Uterus (tissue), 3 donors: ENCODE measurements at regions not wholly inside any gene's neighbourhood (a gene's known extent, or its start where the extent isn't known, plus 50 kb on each side); places are given as distances from the start of the nearest gene placed in this dataset.

Experiments
- DNase-seq, 2 donors: peaks; one replicate each; pipeline ENCODE4 v3.0.0-alpha.2; 2019 to 2020
- H3K27ac ChIP-seq, 2 donors: fragments of 200-600 bp; sonication (generic); 1 replicate in 1 of 2; 2 replicates in 1 of 2; pipeline ENCODE4 v1.5.1; 2016 to 2018
- H3K27me3 ChIP-seq, 2 donors: fragments of 200-600 bp; sonication (generic); one replicate each; pipeline ENCODE4 v1.5.1; 2018 to 2019; ENCODE audit warnings: control low read depth in 1 of 2
- H3K36me3 ChIP-seq, 2 donors: fragments of 200-600 bp; sonication (generic); one replicate each; pipeline ENCODE4 v1.5.1; 2019; ENCODE audit warnings: control low read depth in 1 of 2
- H3K4me1 ChIP-seq, 2 donors: fragments of 200-600 bp; sonication (generic); one replicate each; pipeline ENCODE4 v1.5.1; 2018 to 2019; ENCODE audit warnings: control low read depth in 1 of 2
- H3K4me3 ChIP-seq, 2 donors: fragments of 200-600 bp; sonication (generic); 1 replicate in 1 of 2; 2 replicates in 1 of 2; pipeline ENCODE4 v1.5.1; 2018 to 2019; ENCODE audit warnings: mild to moderate bottlenecking in 1 of 2
- H3K9me3 ChIP-seq, 2 donors: fragments of 200-600 bp; sonication (generic); one replicate each; pipeline ENCODE4 v1.5.1; 2019; ENCODE audit warnings: control low read depth in 1 of 2
- POLR2A ChIP-seq, 2 donors: fragments of 450-650 bp; IDR thresholded peaks; one replicate each; pipeline ENCODE4 v1.6.1; 2016; ENCODE audit warnings: antibody characterized with exemption in 2 of 2, mild to moderate bottlenecking in 1 of 2, moderate library complexity in 1 of 2
- intact Hi-C: fragments of 100-400 bp; cut with DNase I; formaldehyde crosslinking; loops from one replicate; pipeline ENCODE4 v1.15.1; 2023; ENCODE audit warnings: low total_unique reads
- TF ChIP-seq, protein P1 (sequence below), 4 experiments: fragments of 200-600 bp in 2 of 4; fragments of 450-650 bp in 2 of 4; sonication (generic) in 2 of 4; IDR thresholded peaks; one replicate each; pipeline ENCODE4 v1.5.1; 2016 to 2019; ENCODE audit warnings: antibody characterized with exemption in 4 of 4, mild to moderate bottlenecking in 2 of 4, moderate library complexity in 1 of 4
- donor health status: DM: yes; HTN: yes; CAD: no.

- Histone ChIP-seq H3K27ac (no peak overlapping the region), H3K4me1 (no peaks in the 10 kb centered on the region), H3K36me3 (no peaks in the 10 kb centered on the region), H3K4me3 (no peak overlapping the region), H3K27me3 (no peaks in the 10 kb centered on the region), H3K9me3 (no peaks in the 10 kb centered on the region)
- intact Hi-C loops: no loop called here
- no peak for TF ChIP-seq POLR2A (IDR thresholded peaks at IDR 0.05)
- TF ChIP-seq, protein P1, sequence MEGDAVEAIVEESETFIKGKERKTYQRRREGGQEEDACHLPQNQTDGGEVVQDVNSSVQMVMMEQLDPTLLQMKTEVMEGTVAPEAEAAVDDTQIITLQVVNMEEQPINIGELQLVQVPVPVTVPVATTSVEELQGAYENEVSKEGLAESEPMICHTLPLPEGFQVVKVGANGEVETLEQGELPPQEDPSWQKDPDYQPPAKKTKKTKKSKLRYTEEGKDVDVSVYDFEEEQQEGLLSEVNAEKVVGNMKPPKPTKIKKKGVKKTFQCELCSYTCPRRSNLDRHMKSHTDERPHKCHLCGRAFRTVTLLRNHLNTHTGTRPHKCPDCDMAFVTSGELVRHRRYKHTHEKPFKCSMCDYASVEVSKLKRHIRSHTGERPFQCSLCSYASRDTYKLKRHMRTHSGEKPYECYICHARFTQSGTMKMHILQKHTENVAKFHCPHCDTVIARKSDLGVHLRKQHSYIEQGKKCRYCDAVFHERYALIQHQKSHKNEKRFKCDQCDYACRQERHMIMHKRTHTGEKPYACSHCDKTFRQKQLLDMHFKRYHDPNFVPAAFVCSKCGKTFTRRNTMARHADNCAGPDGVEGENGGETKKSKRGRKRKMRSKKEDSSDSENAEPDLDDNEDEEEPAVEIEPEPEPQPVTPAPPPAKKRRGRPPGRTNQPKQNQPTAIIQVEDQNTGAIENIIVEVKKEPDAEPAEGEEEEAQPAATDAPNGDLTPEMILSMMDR (IDR thresholded peaks at IDR 0.05): no peak
- no peak for DNase-seq
Observed at GRCh38 chr2:172241222-172241621, 138.5 kb upstream of the DLX2 start.

DNA sequence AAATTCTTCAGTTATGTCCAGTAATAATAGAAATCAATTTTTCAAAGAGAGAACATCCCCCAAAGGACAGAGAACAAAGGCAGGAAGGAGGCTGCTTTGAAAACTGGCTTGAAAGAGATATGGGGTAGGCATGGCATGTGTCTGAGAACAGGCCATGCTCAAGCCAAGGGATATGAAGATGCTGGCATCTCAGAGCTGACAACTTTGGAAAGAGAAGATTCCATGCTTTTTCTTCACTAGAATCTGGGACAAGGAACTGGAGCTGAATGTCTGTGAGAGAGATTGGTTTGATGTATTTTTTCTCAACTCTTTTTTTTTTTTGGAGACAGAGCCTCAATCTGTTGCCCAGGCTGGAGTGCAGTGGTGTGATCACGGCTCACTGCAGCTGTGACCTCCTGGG, 139.8 kb upstream of the DLX2 start:
- intact Hi-C loops: no loop called here
- DNase-seq: no peak
- no peak overlapping the region for H3K27ac ChIP-seq
- TF ChIP-seq, protein P1 (IDR thresholded peaks at IDR 0.05): no peak
- TF ChIP-seq POLR2A (IDR thresholded peaks at IDR 0.05): no peak
- no peaks in the 10 kb centered on the region for H3K4me1 ChIP-seq
- no peaks in the 10 kb centered on the region for H3K36me3 ChIP-seq
- H3K27me3 ChIP-seq: no peaks in the 10 kb centered on the region
- no peaks in the 10 kb centered on the region for H3K9me3 ChIP-seq
- H3K4me3 ChIP-seq: no peak overlapping the region

DNA sequence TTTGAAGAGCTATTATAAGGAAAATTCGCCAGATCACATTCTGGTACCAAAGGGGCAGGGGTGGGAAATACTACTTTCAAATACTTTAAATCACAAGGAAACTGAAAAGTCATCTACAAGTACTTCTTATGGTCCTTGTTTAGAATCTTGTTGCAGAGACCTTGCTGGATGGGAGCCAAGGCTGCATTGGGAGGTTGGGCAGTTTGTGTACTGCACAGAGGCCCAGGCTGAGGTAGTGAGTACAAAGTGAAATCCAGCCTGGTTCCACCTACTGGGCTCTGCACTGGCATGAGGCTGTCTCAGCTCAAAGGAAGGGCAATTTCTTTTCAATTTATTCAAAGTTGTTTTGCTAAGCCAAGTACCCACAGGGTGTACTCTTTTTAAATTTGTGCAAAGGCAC, 140.3 kb upstream of the DLX2 start:
- TF ChIP-seq, protein P1 (IDR thresholded peaks at IDR 0.05): no peak
- TF ChIP-seq POLR2A (IDR thresholded peaks at IDR 0.05): no peak
- intact Hi-C loops: no loop called here
- no peak overlapping the region for H3K4me3 ChIP-seq
- DNase-seq: no peak
- no peaks in the 10 kb centered on the region for H3K4me1 ChIP-seq
- no peaks in the 10 kb centered on the region for H3K36me3 ChIP-seq
- no peaks in the 10 kb centered on the region for H3K27me3 ChIP-seq
- H3K27ac ChIP-seq: no peak overlapping the region
- H3K9me3 ChIP-seq: no peaks in the 10 kb centered on the region

DNA sequence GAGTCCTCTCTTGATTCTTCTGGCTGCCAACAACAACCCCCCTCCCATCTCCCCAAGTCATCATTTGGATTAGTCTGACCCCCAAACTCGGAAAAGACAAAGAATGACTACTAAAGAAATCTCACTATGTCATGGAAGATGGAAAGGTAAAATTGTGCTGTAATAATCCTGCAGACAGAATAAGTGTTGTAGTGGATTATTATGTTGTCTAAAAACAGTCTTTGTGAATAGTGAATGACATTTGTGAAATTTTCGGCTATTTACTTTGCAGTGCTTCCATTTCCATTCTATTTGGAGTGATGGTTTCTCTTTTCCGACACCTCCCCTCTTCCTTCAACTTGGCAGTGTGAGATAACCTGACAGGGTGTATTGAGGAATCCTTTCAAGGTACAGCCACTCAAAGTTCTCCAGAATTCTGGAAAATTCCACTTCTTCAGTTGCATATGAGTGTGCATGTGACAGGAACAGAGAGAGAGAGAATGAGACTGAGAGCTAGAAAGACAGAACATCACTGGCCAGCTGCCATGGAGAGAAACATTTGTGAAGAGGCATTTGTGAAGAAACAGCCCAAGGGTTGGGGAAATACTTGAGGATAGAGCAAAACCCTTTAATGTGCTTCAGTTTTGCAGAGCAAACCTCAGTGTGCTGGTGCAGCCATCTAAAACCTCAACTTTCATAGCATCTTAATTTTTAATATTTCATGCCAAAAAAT, 141.9 kb upstream of the DLX2 start:
- TF ChIP-seq POLR2A (IDR thresholded peaks at IDR 0.05): no peak
- TF ChIP-seq, protein P1 (IDR thresholded peaks at IDR 0.05): no peak
- no peak overlapping the region for H3K27ac ChIP-seq

DNA sequence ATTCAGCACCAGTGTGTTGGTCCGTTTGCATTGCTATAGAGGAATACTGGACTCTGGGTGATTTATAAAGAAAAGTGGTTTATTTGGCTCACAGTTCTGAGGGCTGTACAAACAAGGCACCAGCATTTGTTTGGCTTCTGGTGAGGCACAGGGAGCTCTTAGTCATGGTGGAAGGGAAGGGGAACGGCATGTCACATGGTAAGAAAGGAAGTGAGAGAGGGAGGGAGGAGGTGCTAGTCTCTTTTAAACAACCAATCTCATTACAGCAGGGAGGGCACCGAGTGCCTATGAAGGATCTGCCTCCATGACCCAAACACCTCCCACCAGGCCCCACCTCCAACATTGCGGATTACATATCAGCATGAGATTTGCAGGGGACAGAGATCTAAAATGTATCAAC, 143.9 kb upstream of the DLX2 start:
- Histone ChIP-seq H3K27ac (peak overlapping the region; percentile 25 to 55), H3K27me3 (no peaks in the 10 kb centered on the region), H3K4me3 (no peak overlapping the region), H3K36me3 (no peaks in the 10 kb centered on the region), H3K9me3 (no peaks in the 10 kb centered on the region), H3K4me1 (no peaks in the 10 kb centered on the region)
- intact Hi-C loops: no loop called here
- no peak for DNase-seq
- no peak for TF ChIP-seq POLR2A (IDR thresholded peaks at IDR 0.05)
- TF ChIP-seq, protein P1 (IDR thresholded peaks at IDR 0.05): no peak

More for the DNA sequence above, 141.9 kb upstream of the DLX2 start:
- intact Hi-C loops: no loop called here
- Histone ChIP-seq H3K4me3 (no peak overlapping the region), H3K36me3 (no peaks in the 10 kb centered on the region), H3K9me3 (no peaks in the 10 kb centered on the region), H3K4me1 (no peaks in the 10 kb centered on the region), H3K27me3 (no peaks in the 10 kb centered on the region)
- DNase-seq: no peak
